Uterus (tissue), 2 donors: ENCODE measurements at regions not wholly inside any gene's neighbourhood (a gene's known extent, or its start where the extent isn't known, plus 50 kb on each side); places are given as distances from the start of the nearest gene placed in this dataset.

Experiments used
- POLR2A ChIP-seq, 2 donors: fragments of 450-650 bp; IDR thresholded peaks; one replicate each; pipeline ENCODE4 v1.6.1; 2016; ENCODE audit warnings: antibody characterized with exemption in 2 of 2, mild to moderate bottlenecking in 1 of 2, moderate library complexity in 1 of 2
- TF ChIP-seq, protein P1 (sequence below), 4 experiments: fragments of 200-600 bp in 2 of 4; fragments of 450-650 bp in 2 of 4; sonication (generic) in 2 of 4; IDR thresholded peaks; one replicate each; pipeline ENCODE4 v1.5.1; 2016 to 2019; ENCODE audit warnings: antibody characterized with exemption in 4 of 4, mild to moderate bottlenecking in 2 of 4, moderate library complexity in 1 of 4

DNA sequence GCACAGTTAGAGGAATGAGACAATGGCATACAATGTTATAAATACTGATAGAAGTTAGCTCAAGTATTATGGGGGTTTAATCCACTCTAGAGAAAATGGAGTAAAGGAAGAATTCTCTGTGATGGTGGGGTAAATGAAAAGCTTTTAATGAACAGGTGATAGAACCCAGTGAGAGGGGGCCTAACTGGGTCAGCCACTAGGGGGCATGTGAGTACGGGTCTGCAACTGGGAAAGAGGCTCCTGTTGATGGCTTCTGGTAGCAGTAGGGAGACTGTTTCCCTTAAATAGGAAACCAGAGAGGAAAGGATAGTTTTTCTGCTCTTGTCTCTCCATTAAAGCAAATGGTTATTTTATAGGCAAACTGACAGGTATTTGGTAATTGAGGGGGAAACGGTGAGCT lies 132.8 kb upstream of the GPR101 start:
- TF ChIP-seq, protein P1, sequence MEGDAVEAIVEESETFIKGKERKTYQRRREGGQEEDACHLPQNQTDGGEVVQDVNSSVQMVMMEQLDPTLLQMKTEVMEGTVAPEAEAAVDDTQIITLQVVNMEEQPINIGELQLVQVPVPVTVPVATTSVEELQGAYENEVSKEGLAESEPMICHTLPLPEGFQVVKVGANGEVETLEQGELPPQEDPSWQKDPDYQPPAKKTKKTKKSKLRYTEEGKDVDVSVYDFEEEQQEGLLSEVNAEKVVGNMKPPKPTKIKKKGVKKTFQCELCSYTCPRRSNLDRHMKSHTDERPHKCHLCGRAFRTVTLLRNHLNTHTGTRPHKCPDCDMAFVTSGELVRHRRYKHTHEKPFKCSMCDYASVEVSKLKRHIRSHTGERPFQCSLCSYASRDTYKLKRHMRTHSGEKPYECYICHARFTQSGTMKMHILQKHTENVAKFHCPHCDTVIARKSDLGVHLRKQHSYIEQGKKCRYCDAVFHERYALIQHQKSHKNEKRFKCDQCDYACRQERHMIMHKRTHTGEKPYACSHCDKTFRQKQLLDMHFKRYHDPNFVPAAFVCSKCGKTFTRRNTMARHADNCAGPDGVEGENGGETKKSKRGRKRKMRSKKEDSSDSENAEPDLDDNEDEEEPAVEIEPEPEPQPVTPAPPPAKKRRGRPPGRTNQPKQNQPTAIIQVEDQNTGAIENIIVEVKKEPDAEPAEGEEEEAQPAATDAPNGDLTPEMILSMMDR (IDR thresholded peaks at IDR 0.05) = no peak
- no peak for TF ChIP-seq POLR2A (IDR thresholded peaks at IDR 0.05)
